Uterus (tissue), 2 donors: ENCODE measurements at regions not wholly inside any gene's neighbourhood (a gene's known extent, or its start where the extent isn't known, plus 50 kb on each side); places are given as distances from the start of the nearest gene placed in this dataset.

Experiments used
- POLR2A ChIP-seq, 2 donors: fragments of 450-650 bp; IDR thresholded peaks; one replicate each; pipeline ENCODE4 v1.6.1; 2016; ENCODE audit warnings: antibody characterized with exemption in 2 of 2, mild to moderate bottlenecking in 1 of 2, moderate library complexity in 1 of 2
- TF ChIP-seq, protein P1 (sequence below), 4 experiments: fragments of 200-600 bp in 2 of 4; fragments of 450-650 bp in 2 of 4; sonication (generic) in 2 of 4; IDR thresholded peaks; one replicate each; pipeline ENCODE4 v1.5.1; 2016 to 2019; ENCODE audit warnings: antibody characterized with exemption in 4 of 4, mild to moderate bottlenecking in 2 of 4, moderate library complexity in 1 of 4

DNA sequence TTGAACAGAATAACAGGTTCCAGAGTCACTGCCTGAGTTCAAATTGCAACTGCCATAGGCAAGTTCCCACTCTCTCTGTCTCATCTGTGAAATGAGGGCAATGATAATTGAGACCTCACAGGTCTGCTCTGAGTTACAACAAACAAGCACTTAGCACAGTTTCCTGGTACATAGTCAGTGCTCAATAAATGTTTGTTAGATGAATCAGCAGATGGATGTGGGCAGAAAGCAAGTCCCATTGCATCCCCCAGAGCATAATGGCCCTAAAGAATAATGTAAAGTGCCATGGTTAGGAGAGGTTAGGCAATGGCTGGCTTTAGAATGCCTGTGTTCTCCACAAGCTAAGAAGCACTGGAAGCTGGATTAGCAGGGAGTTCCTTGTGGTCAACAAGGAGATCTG, 136.5 kb upstream of the LARP1 start:
- TF ChIP-seq, protein P1, sequence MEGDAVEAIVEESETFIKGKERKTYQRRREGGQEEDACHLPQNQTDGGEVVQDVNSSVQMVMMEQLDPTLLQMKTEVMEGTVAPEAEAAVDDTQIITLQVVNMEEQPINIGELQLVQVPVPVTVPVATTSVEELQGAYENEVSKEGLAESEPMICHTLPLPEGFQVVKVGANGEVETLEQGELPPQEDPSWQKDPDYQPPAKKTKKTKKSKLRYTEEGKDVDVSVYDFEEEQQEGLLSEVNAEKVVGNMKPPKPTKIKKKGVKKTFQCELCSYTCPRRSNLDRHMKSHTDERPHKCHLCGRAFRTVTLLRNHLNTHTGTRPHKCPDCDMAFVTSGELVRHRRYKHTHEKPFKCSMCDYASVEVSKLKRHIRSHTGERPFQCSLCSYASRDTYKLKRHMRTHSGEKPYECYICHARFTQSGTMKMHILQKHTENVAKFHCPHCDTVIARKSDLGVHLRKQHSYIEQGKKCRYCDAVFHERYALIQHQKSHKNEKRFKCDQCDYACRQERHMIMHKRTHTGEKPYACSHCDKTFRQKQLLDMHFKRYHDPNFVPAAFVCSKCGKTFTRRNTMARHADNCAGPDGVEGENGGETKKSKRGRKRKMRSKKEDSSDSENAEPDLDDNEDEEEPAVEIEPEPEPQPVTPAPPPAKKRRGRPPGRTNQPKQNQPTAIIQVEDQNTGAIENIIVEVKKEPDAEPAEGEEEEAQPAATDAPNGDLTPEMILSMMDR (IDR thresholded peaks at IDR 0.05), result no peak
- no peak for TF ChIP-seq POLR2A (IDR thresholded peaks at IDR 0.05)
